NT2/D1 (cell line): ENCODE measurements at regions not wholly inside any gene's neighbourhood (a gene's known extent, or its start where the extent isn't known, plus 50 kb on each side); places are given as distances from the start of the nearest gene placed in this dataset.

ENCODE experiments used
- DNase-seq: peaks from one replicate; pipeline ENCODE4 v3.0.0-alpha.2; 2011; ENCODE audit warnings: low read depth, low spot score
- H3K27me3 ChIP-seq: 2 replicates; pipeline ENCODE4 v1.6.0; 2011; ENCODE audit warnings: mild to moderate bottlenecking; ENCODE audit not compliant: insufficient read length, insufficient read depth
- H3K36me3 ChIP-seq: 2 replicates; pipeline ENCODE4 v1.6.1; 2011; ENCODE audit warnings: mild to moderate bottlenecking, low read length, mixed read lengths; ENCODE audit not compliant: insufficient read depth, insufficient read length
- H3K4me1 ChIP-seq: 2 replicates; pipeline ENCODE4 v1.5.1; 2011; ENCODE audit not compliant: insufficient read depth, insufficient read length
- H3K4me3 ChIP-seq: 2 replicates; pipeline ENCODE4 v1.5.1; 2011; ENCODE audit warnings: low read depth; ENCODE audit not compliant: insufficient read length
- H3K9ac ChIP-seq: 2 replicates; pipeline ENCODE4 v1.6.0; 2011; ENCODE audit warnings: low read depth; ENCODE audit not compliant: insufficient read length
- H3K9me3 ChIP-seq: 2 replicates; pipeline ENCODE4 v1.5.1; 2011; ENCODE audit warnings: mild to moderate bottlenecking, low read length; ENCODE audit not compliant: insufficient read depth
- SUZ12 ChIP-seq: IDR thresholded peaks from 2 replicates; pipeline ENCODE4 v1.6.1; 2011; ENCODE audit not compliant: insufficient read length, insufficient read depth; ENCODE audit errors: extremely low read depth
- YY1 ChIP-seq: IDR thresholded peaks from 2 replicates; pipeline ENCODE4 v1.6.1; 2011; ENCODE audit not compliant: insufficient read length, insufficient read depth
- ZNF274 ChIP-seq: IDR thresholded peaks from 2 replicates; pipeline ENCODE4 v1.6.1; 2011; ENCODE audit warnings: mild to moderate bottlenecking, low read depth, low read length

DNA sequence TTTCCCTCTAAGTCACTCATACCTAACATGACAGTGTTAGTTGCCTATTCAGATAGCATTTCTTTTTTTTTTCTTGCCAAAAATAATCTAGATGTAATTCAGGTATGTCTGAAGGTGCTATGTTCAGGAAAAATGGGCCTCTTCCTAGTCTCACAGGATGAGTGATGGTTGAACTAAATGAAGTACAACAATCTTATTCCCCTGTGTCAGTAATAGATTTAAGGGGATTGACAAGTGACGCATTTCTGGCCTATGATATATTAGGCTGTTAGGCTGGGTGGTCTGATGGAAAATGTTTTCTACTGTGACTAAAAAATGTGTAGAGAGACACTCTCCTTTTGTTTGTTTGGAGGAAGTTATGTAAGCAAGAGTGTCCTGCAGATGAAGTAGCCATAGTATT is 878.7 kb upstream of the SLITRK1 start:
- DNase-seq, result no peak
- Histone ChIP-seq H3K36me3 (no peaks in the 10 kb centered on the region), H3K4me3 (no peak overlapping the region), H3K4me1 (no peaks in the 10 kb centered on the region), H3K27me3 (no peaks in the 10 kb centered on the region), H3K9ac (no peak overlapping the region), H3K9me3 (no peaks in the 10 kb centered on the region)
- TF ChIP-seq SUZ12, result no peak
- no peak for TF ChIP-seq ZNF274
- no peak for TF ChIP-seq YY1

DNA sequence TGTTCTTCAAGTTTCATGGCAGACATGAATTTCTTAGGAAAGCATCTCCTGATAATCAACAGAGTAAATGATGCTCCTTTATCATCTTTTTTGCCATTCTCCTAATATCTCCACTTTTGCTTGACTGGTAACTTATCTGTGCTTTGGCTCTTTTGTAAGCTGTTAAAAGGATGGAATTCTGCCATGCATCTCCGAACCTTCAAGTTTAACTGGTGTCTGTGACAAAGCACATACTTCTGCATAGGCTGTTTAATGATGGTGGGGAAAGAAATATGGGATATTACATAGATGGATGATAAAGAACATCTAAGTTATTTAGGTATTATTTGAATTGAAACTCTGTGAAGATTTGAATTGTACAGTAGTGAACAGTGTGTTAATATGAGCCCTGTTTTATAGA is 866.9 kb upstream of the SLITRK1 start:
- no peak for DNase-seq
- Histone ChIP-seq H3K27me3 (no peaks in the 10 kb centered on the region), H3K9me3 (no peaks in the 10 kb centered on the region), H3K36me3 (no peaks in the 10 kb centered on the region), H3K4me1 (no peaks in the 10 kb centered on the region), H3K4me3 (no peak overlapping the region), H3K9ac (no peak overlapping the region)
- no peak for TF ChIP-seq YY1
- TF ChIP-seq SUZ12, result no peak
- no peak for TF ChIP-seq ZNF274

DNA sequence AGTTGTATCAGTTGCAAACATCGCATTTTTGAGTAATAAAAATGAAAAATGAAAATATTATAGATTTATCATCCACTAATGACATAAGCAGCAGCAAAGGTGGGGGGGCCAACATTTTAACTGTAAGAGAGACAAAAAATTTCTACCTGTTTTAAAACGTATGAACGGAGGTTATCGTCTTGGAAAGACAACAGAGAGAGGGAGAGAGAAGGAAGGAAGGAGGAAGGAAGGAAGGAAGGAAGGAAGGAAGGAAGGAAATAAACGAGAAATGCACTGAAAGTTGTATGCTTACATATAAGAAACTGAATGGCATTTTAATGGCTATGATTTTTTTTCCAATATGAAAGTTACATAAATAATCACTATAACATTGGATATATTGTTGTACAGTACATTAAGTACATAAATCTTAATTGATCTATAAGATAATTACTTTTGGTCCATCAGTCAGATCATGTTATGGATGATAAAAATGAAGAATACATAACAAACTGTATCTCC is 862.8 kb upstream of the SLITRK1 start:
- Histone ChIP-seq H3K9me3 (no peaks in the 10 kb centered on the region), H3K27me3 (no peaks in the 10 kb centered on the region), H3K36me3 (no peaks in the 10 kb centered on the region), H3K4me3 (no peak overlapping the region), H3K9ac (no peak overlapping the region), H3K4me1 (no peaks in the 10 kb centered on the region)
- no peak for TF ChIP-seq SUZ12
- TF ChIP-seq ZNF274, result no peak
- no peak for TF ChIP-seq YY1
- DNase-seq, result no peak

DNA sequence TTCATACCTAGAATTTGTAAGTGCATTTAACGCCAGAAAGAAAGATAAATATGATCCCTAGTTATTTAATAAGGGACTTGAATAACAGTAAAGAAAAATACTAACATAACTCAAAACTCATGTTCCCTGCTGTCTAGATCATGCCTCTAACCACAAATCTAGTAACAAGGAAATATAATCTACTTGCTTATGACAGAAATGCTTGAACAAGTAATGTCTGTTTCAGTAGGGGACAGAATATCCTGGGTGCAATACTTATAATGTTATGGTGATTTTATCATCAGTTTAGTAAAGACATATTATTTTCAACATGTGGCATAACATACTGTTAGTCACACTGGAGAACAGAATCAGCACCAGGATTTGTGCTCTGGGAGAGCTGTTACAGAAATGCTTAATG is 861.9 kb upstream of the SLITRK1 start:
- Histone ChIP-seq H3K9me3 (no peaks in the 10 kb centered on the region), H3K4me1 (no peaks in the 10 kb centered on the region), H3K4me3 (no peak overlapping the region), H3K9ac (no peak overlapping the region), H3K27me3 (no peaks in the 10 kb centered on the region), H3K36me3 (no peaks in the 10 kb centered on the region)
- TF ChIP-seq ZNF274 (no peak), SUZ12 (no peak), YY1 (no peak)
- DNase-seq, result no peak

DNA sequence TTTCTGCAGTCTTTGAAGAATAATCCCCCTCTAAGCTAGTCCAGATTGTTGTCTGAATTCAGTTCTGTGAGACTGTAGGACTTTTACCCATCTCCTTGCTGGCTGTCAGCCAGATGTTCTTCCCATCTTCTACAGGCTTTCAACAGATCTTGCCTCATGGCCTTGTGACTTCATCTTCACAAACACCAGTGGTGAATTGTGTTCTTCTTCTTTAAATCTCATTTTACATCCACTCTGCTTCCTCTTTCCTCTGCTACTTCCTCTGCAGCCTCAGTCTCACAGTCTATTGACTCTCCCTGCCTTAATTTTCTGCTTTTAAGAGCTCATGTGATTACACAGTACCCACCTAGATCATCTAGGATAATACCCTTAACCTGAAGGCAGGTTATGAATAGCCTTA is 859.0 kb upstream of the SLITRK1 start:
- H3K4me1 ChIP-seq, result no peaks in the 10 kb centered on the region
- DNase-seq, result no peak
- H3K36me3 ChIP-seq, result no peaks in the 10 kb centered on the region

DNA sequence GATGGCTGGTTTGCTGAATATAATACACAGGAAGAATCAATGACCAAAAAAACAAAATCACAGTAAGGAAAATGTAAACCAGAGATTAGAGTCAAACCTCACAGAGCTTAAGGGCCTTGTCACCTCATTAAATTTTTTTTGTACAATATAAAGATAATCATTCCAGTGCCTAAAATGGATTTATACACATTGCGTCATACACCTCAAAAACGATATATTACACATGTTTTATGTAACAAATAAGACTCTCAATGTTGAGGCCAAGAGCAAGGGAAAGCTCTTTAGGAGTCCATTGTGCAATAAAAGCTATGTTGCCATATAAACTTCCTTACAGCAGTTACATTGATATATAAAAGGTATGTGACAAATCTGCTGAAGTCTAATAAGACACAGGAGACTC is 856.7 kb upstream of the SLITRK1 start:
- H3K9ac ChIP-seq, result no peak overlapping the region
- DNase-seq, result no peak
- H3K36me3 ChIP-seq, result no peaks in the 10 kb centered on the region
- no peak for TF ChIP-seq YY1
- no peak for TF ChIP-seq ZNF274
- no peak for TF ChIP-seq SUZ12
- no peaks in the 10 kb centered on the region for H3K9me3 ChIP-seq
- H3K4me1 ChIP-seq, result no peaks in the 10 kb centered on the region
- H3K27me3 ChIP-seq, result no peaks in the 10 kb centered on the region
- no peak overlapping the region for H3K4me3 ChIP-seq

More for the DNA sequence above, 859.0 kb upstream of the SLITRK1 start:
- TF ChIP-seq SUZ12, result no peak
- no peak for TF ChIP-seq YY1
- Histone ChIP-seq H3K27me3 (no peaks in the 10 kb centered on the region), H3K4me3 (no peak overlapping the region), H3K9me3 (no peaks in the 10 kb centered on the region), H3K9ac (no peak overlapping the region)

DNA sequence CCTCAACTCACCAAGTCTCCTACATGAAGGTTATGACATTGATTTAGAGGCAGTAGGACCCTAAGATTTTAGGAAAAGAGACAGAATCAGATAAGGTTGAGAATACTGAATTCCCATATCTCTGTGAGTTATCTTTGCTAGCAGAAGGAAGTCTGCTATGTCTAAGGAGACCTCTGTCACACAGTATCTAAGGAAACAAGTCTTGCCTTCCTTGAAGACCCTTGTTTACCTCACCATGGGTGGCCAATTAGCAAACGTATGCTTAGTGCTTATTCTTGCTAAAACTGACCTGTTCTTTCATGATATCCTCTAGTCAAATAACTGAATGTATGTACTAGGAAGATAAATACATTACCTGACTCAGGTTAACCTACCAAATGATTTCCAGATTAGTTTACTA is 855.4 kb upstream of the SLITRK1 start:
- Histone ChIP-seq H3K27me3 (no peaks in the 10 kb centered on the region), H3K9ac (no peak overlapping the region), H3K9me3 (no peaks in the 10 kb centered on the region), H3K4me3 (no peak overlapping the region), H3K36me3 (no peaks in the 10 kb centered on the region), H3K4me1 (no peaks in the 10 kb centered on the region)
- TF ChIP-seq YY1 (no peak), ZNF274 (no peak), SUZ12 (no peak)
- DNase-seq, result no peak

DNA sequence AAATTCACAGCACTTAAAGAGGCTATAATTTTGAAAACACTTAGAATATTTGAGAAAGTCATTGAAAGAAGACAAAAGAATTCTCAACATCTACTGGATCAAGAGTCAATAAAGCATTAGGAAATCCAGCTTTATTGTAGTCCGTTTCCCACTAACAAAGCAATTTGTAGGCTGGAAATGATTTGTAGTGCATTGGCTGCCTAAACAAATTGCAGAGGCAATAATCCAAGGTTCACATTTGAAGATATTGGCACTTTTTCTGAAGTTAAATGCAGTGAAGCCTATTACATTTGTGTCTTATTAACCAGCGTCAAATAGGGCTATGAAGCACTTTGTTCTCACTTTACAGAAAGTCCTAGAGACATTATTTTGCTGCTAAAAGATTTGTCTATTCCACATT is 848.1 kb upstream of the SLITRK1 start:
- DNase-seq, result no peak
- Histone ChIP-seq H3K4me3 (no peak overlapping the region), H3K36me3 (no peaks in the 10 kb centered on the region), H3K27me3 (no peaks in the 10 kb centered on the region), H3K4me1 (no peaks in the 10 kb centered on the region), H3K9ac (no peak overlapping the region), H3K9me3 (no peaks in the 10 kb centered on the region)
- no peak for TF ChIP-seq SUZ12
- no peak for TF ChIP-seq ZNF274
- no peak for TF ChIP-seq YY1
